Nephron progenitor cell (in vitro differentiated cells): ENCODE measurements at regions not wholly inside any gene's neighbourhood (a gene's known extent, or its start where the extent isn't known, plus 50 kb on each side); places are given as distances from the start of the nearest gene placed in this dataset.

ENCODE experiments used
- DNase-seq: peaks from one replicate; pipeline ENCODE4 v3.0.0; 2021
- H3K27ac Mint-ChIP-seq: 2 replicates; pipeline ENCODE4 v1.8.0; 2021; ENCODE audit warnings: mild to moderate bottlenecking, moderate library complexity, mixed read lengths
- H3K27me3 Mint-ChIP-seq: 2 replicates; pipeline ENCODE4 v1.8.0; 2021; ENCODE audit warnings: mild to moderate bottlenecking, low read depth, mixed read lengths; ENCODE audit not compliant: poor library complexity
- H3K36me3 Mint-ChIP-seq: 2 replicates; pipeline ENCODE4 v1.8.0; 2021; ENCODE audit warnings: low read depth, mixed read lengths
- H3K4me1 Mint-ChIP-seq: 2 replicates; pipeline ENCODE4 v1.8.0; 2021; ENCODE audit warnings: mixed read lengths
- H3K4me3 Mint-ChIP-seq: 2 replicates; pipeline ENCODE4 v1.8.0; 2021; ENCODE audit warnings: mild to moderate bottlenecking, moderate library complexity, mixed read lengths
- H3K9me3 Mint-ChIP-seq: 2 replicates; pipeline ENCODE4 v1.8.0; 2021; ENCODE audit warnings: mild to moderate bottlenecking, moderate library complexity, mixed read lengths
- CTCF ChIP-seq: fragments of 200-600 bp; sonication (generic); IDR thresholded peaks from 2 replicates; pipeline ENCODE4 v1.5.0; 2021; ENCODE audit warnings: antibody characterized with exemption

GRCh38 chr4:146004730-146005129 lies 66.1 kb upstream of the ZNF827 start:
- H3K27ac Mint-ChIP-seq: no peak overlapping the region
- H3K9me3 Mint-ChIP-seq: peaks cover 20% of the 10 kb centered on the region
- DNase-seq: no peak
- no peaks in the 10 kb centered on the region for H3K27me3 Mint-ChIP-seq
- no peak for TF ChIP-seq CTCF
- no peak overlapping the region for H3K4me3 Mint-ChIP-seq
- H3K36me3 Mint-ChIP-seq: no peaks in the 10 kb centered on the region
- no peaks in the 10 kb centered on the region for H3K4me1 Mint-ChIP-seq

GRCh38 chr4:145988628-145989027 lies 50.0 kb upstream of the ZNF827 start:
- no peaks in the 10 kb centered on the region for H3K4me1 Mint-ChIP-seq
- H3K27me3 Mint-ChIP-seq: peaks cover 19% of the 10 kb centered on the region
- peaks cover 11% of the 10 kb centered on the region for H3K9me3 Mint-ChIP-seq
- no peak for DNase-seq
- no peaks in the 10 kb centered on the region for H3K36me3 Mint-ChIP-seq
- H3K4me3 Mint-ChIP-seq: no peak overlapping the region
- TF ChIP-seq CTCF: no peak
- no peak overlapping the region for H3K27ac Mint-ChIP-seq
